ENCODE measurements at regions not wholly inside any gene's neighbourhood (a gene's known extent, or its start where the extent isn't known, plus 50 kb on each side); places are given as distances from the start of the nearest gene placed in this dataset.
A peak's percentile ranks its signal among the peaks of the same experiment; 100 is the strongest.
"Not testable (repeated sequence)": the region's sequence is repeated elsewhere in the genome, so short reads cannot be mapped to it uniquely, and the experiment has no call there.

GRCh38 chrX:19204636-19205035, 82.4 kb upstream of the ADGRG2 start:
- Histone ChIP-seq H3K4me2 (ENCODE audit: low read depth, low read length, poor library complexity, severe bottlenecking) (no peak overlapping the region), H3K79me2 (ENCODE audit: low read length) (no peaks in the 10 kb centered on the region), H3K27ac (ENCODE audit: low read length) (no peak overlapping the region), H3K36me3 (ENCODE audit: insufficient read depth, low read length) (no peaks in the 10 kb centered on the region), H3K4me3 (ENCODE audit: low read length) (no peak overlapping the region), H4K20me1 (ENCODE audit: insufficient read depth, low read depth, low read length) (no peaks in the 10 kb centered on the region), H3K9me3 (ENCODE audit: low read length) (no peaks in the 10 kb centered on the region), H3K4me1 (ENCODE audit: low read length) (no peaks in the 10 kb centered on the region), H3K27me3 (ENCODE audit: low read length) (no peaks in the 10 kb centered on the region), H3K9me2 (replicated peaks; ENCODE audit: insufficient read depth, low read length) (no peaks in the 10 kb centered on the region), H3K9ac (ENCODE audit: low read length) (no peak overlapping the region), H2AFZ (ENCODE audit: low read length) (no peak overlapping the region)
- no peak for DNase-seq

DNA sequence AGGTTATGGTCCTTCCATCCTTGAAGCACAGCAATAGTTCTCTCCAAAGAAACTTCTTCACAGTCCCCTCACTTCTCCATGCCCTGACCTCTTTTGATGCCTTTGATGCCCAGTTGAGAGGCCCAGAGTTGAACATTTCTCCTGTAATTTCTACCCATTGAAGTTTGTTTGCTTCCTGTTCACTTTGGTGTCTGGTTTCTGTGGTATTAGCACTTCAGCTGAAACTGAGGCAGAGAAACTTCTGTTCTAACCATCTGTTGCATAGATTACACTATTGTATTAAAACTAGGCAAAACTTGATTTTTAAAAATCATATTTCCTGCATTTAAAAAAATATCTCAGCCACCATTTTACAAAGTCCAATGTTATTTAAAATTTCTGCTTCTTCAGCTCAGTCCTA, 89.8 kb upstream of the ADGRG2 start:
- Histone ChIP-seq H3K27ac (ENCODE audit: low read length) (no peak overlapping the region), H2AFZ (ENCODE audit: low read length) (no peak overlapping the region), H4K20me1 (ENCODE audit: insufficient read depth, low read depth, low read length) (no peaks in the 10 kb centered on the region), H3K9me2 (replicated peaks; ENCODE audit: insufficient read depth, low read length) (no peaks in the 10 kb centered on the region; the same call in 1 of the 2 replicates), H3K4me3 (ENCODE audit: low read length) (no peak overlapping the region), H3K9me3 (ENCODE audit: low read length) (no peaks in the 10 kb centered on the region), H3K4me1 (ENCODE audit: low read length) (no peaks in the 10 kb centered on the region), H3K4me2 (ENCODE audit: low read depth, low read length, poor library complexity, severe bottlenecking) (no peak overlapping the region), H3K36me3 (ENCODE audit: insufficient read depth, low read length) (no peaks in the 10 kb centered on the region), H3K27me3 (ENCODE audit: low read length) (no peaks in the 10 kb centered on the region), H3K9ac (ENCODE audit: low read length) (no peak overlapping the region), H3K79me2 (ENCODE audit: low read length) (no peaks in the 10 kb centered on the region)
- DNase-seq: no peak

DNA sequence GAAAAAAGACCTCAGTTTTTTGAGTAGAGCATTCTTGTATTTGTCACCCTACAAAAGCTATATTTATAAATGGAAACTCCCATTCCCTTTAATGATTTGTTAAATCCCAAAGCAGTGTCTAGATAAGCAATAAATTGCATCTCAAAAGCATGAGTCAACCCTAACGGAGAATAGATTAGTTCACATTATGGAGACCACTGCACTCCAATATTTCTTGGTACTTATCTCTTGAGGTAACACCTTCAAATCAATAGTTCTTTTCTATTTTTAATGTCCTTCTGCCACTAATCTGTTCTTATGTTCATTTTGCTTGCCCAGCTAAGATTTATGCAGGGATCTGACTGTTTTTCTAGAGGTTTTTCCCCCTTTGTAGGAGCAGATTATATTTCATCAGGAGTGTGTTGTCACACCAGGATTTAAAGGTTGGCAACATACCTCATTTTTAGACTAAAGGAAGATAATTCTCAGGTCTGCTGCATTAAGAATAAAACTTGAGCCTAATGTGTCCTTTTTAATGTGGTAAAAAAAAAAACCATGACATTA, 91.4 kb upstream of the ADGRG2 start:
- no peak for DNase-seq
- H3K27me3 ChIP-seq (ENCODE audit: low read length): no peaks in the 10 kb centered on the region
- no peaks in the 10 kb centered on the region for H3K36me3 ChIP-seq (ENCODE audit: insufficient read depth, low read length)
- H3K9me2 ChIP-seq (replicated peaks; ENCODE audit: insufficient read depth, low read length): no peaks in the 10 kb centered on the region; the same call in 1 of the 2 replicates
- H3K4me2 ChIP-seq (ENCODE audit: low read depth, low read length, poor library complexity, severe bottlenecking): no peak overlapping the region
- H3K4me3 ChIP-seq (ENCODE audit: low read length): no peak overlapping the region
- no peaks in the 10 kb centered on the region for H3K4me1 ChIP-seq (ENCODE audit: low read length)
- no peaks in the 10 kb centered on the region for H4K20me1 ChIP-seq (ENCODE audit: insufficient read depth, low read depth, low read length)
- no peak overlapping the region for H2AFZ ChIP-seq (ENCODE audit: low read length)
- no peak overlapping the region for H3K27ac ChIP-seq (ENCODE audit: low read length)
- H3K9ac ChIP-seq (ENCODE audit: low read length): no peak overlapping the region
- H3K9me3 ChIP-seq (ENCODE audit: low read length): no peaks in the 10 kb centered on the region
- H3K79me2 ChIP-seq (ENCODE audit: low read length): no peaks in the 10 kb centered on the region

DNA sequence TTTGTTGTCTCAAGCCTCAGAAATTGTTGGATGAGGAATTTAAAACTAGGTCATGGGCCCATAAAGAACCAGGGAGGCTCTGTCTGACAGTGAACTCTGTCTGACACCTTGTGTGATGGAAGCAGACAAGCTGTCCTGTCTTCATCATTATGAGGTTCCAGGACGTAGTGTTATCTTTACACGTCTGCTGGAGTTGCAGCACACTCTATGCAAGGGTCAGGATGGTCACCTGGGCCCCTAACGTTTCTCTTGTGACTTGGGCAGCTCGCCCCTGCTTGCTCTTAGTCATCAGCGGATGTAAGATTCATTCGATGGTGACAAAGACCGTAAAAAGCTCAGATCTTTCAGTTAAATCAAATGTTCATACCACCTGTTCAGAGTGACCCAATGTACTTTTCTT, 92.0 kb upstream of the ADGRG2 start:
- H3K9me3 ChIP-seq (ENCODE audit: low read length): no peaks in the 10 kb centered on the region
- no peaks in the 10 kb centered on the region for H3K27me3 ChIP-seq (ENCODE audit: low read length)

DNA sequence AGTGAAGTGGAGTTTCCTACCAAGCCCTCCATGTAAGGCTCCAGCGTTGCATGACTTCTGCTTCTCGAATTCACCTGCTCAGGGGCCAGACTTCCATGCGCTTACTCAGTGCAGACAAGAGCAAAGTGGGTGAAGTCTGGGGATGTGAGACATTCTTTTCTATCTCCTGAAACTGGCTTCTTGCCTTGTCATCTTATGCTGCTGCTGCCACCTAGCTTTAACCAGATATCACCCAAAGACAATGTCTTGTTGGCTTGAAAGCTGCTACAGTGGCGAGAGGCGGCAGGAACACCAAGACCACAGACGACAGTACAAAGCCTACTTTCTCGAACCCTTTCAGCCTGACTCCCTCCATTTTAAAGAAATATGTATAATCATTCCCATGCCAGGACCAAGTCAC, 103.6 kb upstream of the ADGRG2 start:
- Histone ChIP-seq H3K4me1 (ENCODE audit: low read length) (no peaks in the 10 kb centered on the region), H4K20me1 (ENCODE audit: insufficient read depth, low read depth, low read length) (no peaks in the 10 kb centered on the region), H3K27ac (ENCODE audit: low read length) (no peak overlapping the region), H3K4me2 (ENCODE audit: low read depth, low read length, poor library complexity, severe bottlenecking) (no peak overlapping the region), H3K9ac (ENCODE audit: low read length) (no peak overlapping the region), H2AFZ (ENCODE audit: low read length) (no peak overlapping the region), H3K36me3 (ENCODE audit: insufficient read depth, low read length) (no peaks in the 10 kb centered on the region), H3K79me2 (ENCODE audit: low read length) (no peaks in the 10 kb centered on the region), H3K4me3 (ENCODE audit: low read length) (no peak overlapping the region), H3K27me3 (ENCODE audit: low read length) (no peaks in the 10 kb centered on the region), H3K9me2 (replicated peaks; ENCODE audit: insufficient read depth, low read length) (no peaks in the 10 kb centered on the region), H3K9me3 (ENCODE audit: low read length) (no peaks in the 10 kb centered on the region)
- DNase-seq: peak; percentile 47

More for the DNA sequence above, 92.0 kb upstream of the ADGRG2 start:
- Histone ChIP-seq H3K4me1 (ENCODE audit: low read length) (no peaks in the 10 kb centered on the region), H3K36me3 (ENCODE audit: insufficient read depth, low read length) (no peaks in the 10 kb centered on the region), H3K27ac (ENCODE audit: low read length) (no peak overlapping the region), H3K4me2 (ENCODE audit: low read depth, low read length, poor library complexity, severe bottlenecking) (no peak overlapping the region), H3K4me3 (ENCODE audit: low read length) (no peak overlapping the region), H3K79me2 (ENCODE audit: low read length) (no peaks in the 10 kb centered on the region), H4K20me1 (ENCODE audit: insufficient read depth, low read depth, low read length) (no peaks in the 10 kb centered on the region), H2AFZ (ENCODE audit: low read length) (no peak overlapping the region), H3K9ac (ENCODE audit: low read length) (no peak overlapping the region), H3K9me2 (replicated peaks; ENCODE audit: insufficient read depth, low read length) (no peaks in the 10 kb centered on the region; the same call in 1 of the 2 replicates)
- no peak for DNase-seq

DNA sequence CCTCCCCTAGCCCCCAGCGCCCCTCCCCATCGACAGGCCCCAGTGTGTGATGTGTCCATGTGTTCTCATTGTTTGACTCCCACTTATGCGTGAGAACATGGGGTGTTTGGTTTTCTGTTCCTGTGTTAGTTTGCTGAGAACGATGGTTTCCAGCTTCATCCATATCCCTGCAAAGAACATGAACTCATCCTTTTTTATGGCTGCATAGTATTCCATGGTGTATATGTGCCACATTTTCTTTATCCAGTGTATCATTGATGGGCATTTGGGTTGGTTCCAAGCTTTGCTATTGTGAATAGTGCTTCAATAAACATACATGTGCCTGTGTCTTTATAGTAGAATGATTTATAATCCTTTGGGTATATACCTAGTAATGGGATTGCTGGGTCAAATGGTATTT, 107.6 kb upstream of the ADGRG2 start:
- H3K27me3 ChIP-seq (ENCODE audit: low read length); DNase-seq; H3K4me3 ChIP-seq (ENCODE audit: low read length); H3K36me3 ChIP-seq (ENCODE audit: insufficient read depth, low read length); H3K4me1 ChIP-seq (ENCODE audit: low read length); H3K9me3 ChIP-seq (ENCODE audit: low read length); H3K4me2 ChIP-seq (ENCODE audit: low read depth, low read length, poor library complexity, severe bottlenecking); H3K9ac ChIP-seq (ENCODE audit: low read length); H2AFZ ChIP-seq (ENCODE audit: low read length); H3K27ac ChIP-seq (ENCODE audit: low read length); H3K9me2 ChIP-seq (replicated peaks; ENCODE audit: insufficient read depth, low read length); H3K79me2 ChIP-seq (ENCODE audit: low read length); H4K20me1 ChIP-seq (ENCODE audit: insufficient read depth, low read depth, low read length): not testable (repeated sequence)

- H3K9me3 ChIP-seq (ENCODE audit: low read length): no peaks in the 10 kb centered on the region
- H3K4me2 ChIP-seq (ENCODE audit: low read depth, low read length, poor library complexity, severe bottlenecking): no peak overlapping the region
Observed at GRCh38 chrX:19237901-19238300, 105.8 kb upstream of the PDHA1 start.

DNA sequence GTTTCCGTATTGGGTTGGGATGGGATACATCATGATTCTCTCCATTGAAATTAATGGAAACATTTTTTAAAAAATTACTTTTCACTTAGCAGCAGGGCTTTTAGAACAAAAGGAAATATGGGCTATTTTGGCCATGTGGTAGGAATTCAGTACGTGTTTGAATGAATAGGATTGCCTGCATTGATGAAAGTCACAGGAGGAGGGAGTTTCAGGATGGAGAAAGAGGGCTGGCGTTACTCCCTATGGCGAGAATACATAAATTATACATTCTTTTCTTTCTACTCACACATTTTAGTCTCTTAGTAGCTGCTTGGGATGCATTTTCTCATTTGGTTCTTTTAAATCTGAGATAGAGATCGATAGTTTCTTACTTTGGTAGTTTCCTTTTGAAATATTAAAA, 100.3 kb upstream of the PDHA1 start:
- no peaks in the 10 kb centered on the region for H3K9me2 ChIP-seq (replicated peaks; ENCODE audit: insufficient read depth, low read length)
- no peaks in the 10 kb centered on the region for H3K36me3 ChIP-seq (ENCODE audit: insufficient read depth, low read length)
- no peak for DNase-seq
- no peak overlapping the region for H3K4me2 ChIP-seq (ENCODE audit: low read depth, low read length, poor library complexity, severe bottlenecking)
- no peak overlapping the region for H3K4me3 ChIP-seq (ENCODE audit: low read length)
- H4K20me1 ChIP-seq (ENCODE audit: insufficient read depth, low read depth, low read length): no peaks in the 10 kb centered on the region
- no peak overlapping the region for H2AFZ ChIP-seq (ENCODE audit: low read length)
- no peak overlapping the region for H3K27ac ChIP-seq (ENCODE audit: low read length)
- no peaks in the 10 kb centered on the region for H3K4me1 ChIP-seq (ENCODE audit: low read length)
- H3K79me2 ChIP-seq (ENCODE audit: low read length): no peaks in the 10 kb centered on the region
- H3K9me3 ChIP-seq (ENCODE audit: low read length): 0 out of 2 replicates have a peak, but pooled peaks cover 3% of the 10 kb centered on the region
- H3K9ac ChIP-seq (ENCODE audit: low read length): no peak overlapping the region
- no peaks in the 10 kb centered on the region for H3K27me3 ChIP-seq (ENCODE audit: low read length)

More at GRCh38 chrX:19237901-19238300, 105.8 kb upstream of the PDHA1 start:
- no peaks in the 10 kb centered on the region for H4K20me1 ChIP-seq (ENCODE audit: insufficient read depth, low read depth, low read length)
- no peak overlapping the region for H3K9ac ChIP-seq (ENCODE audit: low read length)
- no peaks in the 10 kb centered on the region for H3K9me2 ChIP-seq (replicated peaks; ENCODE audit: insufficient read depth, low read length)
- H3K79me2 ChIP-seq (ENCODE audit: low read length): no peaks in the 10 kb centered on the region
- no peaks in the 10 kb centered on the region for H3K27me3 ChIP-seq (ENCODE audit: low read length)
- no peaks in the 10 kb centered on the region for H3K4me1 ChIP-seq (ENCODE audit: low read length)
- H2AFZ ChIP-seq (ENCODE audit: low read length): no peak overlapping the region
- H3K27ac ChIP-seq (ENCODE audit: low read length): no peak overlapping the region
- H3K36me3 ChIP-seq (ENCODE audit: insufficient read depth, low read length): no peaks in the 10 kb centered on the region
- DNase-seq: no peak
- H3K4me3 ChIP-seq (ENCODE audit: low read length): no peak overlapping the region

GRCh38 chrX:19244921-19245320, 98.8 kb upstream of the PDHA1 start:
- not testable (repeated sequence) for H3K27ac ChIP-seq (ENCODE audit: low read length); H3K9me3 ChIP-seq (ENCODE audit: low read length); H3K9me2 ChIP-seq (replicated peaks; ENCODE audit: insufficient read depth, low read length); H3K9ac ChIP-seq (ENCODE audit: low read length); H3K27me3 ChIP-seq (ENCODE audit: low read length); H3K4me2 ChIP-seq (ENCODE audit: low read depth, low read length, poor library complexity, severe bottlenecking); H3K4me1 ChIP-seq (ENCODE audit: low read length); DNase-seq; H3K36me3 ChIP-seq (ENCODE audit: insufficient read depth, low read length); H2AFZ ChIP-seq (ENCODE audit: low read length); H3K79me2 ChIP-seq (ENCODE audit: low read length); H3K4me3 ChIP-seq (ENCODE audit: low read length); H4K20me1 ChIP-seq (ENCODE audit: insufficient read depth, low read depth, low read length)

Measured in Karpas-422 (cell line).